C4-2B (cell line): ENCODE measurements at regions not wholly inside any gene's neighbourhood (a gene's known extent, or its start where the extent isn't known, plus 50 kb on each side); places are given as distances from the start of the nearest gene placed in this dataset.

Experiments
- ZFX ChIP-seq: fragments of 450-650 bp; IDR thresholded peaks from 2 replicates; pipeline ENCODE4 v1.6.1; 2017
- TF ChIP-seq, protein P1 (sequence below): fragments of 450-650 bp; conservative IDR thresholded peaks from 2 replicates; pipeline ENCODE4 v1.5.1; 2017; ENCODE audit warnings: mild to moderate bottlenecking

DNA sequence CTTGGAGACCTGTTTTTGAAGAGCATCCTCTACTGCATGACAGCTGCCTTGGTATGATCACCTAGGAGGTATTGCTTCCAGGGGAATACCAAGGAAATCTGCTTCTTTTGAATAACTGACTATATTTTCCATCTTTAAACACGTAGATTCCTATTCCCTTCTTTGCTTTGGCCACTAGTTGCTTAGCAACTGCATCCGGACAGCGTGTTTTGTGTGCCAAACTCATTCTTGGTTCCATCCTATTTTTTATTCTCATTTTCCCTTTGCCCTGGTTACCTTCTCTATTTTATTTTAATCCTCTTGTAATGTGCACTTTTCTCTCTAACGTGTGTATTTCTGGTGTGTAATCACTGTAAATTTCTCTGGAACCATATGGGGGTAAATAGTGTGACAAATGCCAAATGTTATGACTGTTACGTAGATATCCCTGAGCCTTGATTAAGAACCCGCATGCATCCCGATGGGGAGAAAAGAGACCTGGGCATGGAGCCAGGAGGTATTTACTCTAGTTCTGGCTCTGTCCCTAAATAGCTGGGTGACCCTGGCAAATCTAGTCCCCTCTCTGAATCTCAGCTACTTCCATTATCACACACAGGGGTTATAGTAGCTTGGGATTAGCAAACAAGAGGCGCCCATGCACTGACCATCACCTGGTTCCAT, 241.7 kb downstream of the MIAT start:
- TF ChIP-seq, protein P1, sequence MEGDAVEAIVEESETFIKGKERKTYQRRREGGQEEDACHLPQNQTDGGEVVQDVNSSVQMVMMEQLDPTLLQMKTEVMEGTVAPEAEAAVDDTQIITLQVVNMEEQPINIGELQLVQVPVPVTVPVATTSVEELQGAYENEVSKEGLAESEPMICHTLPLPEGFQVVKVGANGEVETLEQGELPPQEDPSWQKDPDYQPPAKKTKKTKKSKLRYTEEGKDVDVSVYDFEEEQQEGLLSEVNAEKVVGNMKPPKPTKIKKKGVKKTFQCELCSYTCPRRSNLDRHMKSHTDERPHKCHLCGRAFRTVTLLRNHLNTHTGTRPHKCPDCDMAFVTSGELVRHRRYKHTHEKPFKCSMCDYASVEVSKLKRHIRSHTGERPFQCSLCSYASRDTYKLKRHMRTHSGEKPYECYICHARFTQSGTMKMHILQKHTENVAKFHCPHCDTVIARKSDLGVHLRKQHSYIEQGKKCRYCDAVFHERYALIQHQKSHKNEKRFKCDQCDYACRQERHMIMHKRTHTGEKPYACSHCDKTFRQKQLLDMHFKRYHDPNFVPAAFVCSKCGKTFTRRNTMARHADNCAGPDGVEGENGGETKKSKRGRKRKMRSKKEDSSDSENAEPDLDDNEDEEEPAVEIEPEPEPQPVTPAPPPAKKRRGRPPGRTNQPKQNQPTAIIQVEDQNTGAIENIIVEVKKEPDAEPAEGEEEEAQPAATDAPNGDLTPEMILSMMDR, result no peak
- TF ChIP-seq ZFX, result no peak
